Uterus (tissue), 2 donors: ENCODE measurements at regions not wholly inside any gene's neighbourhood (a gene's known extent, or its start where the extent isn't known, plus 50 kb on each side); places are given as distances from the start of the nearest gene placed in this dataset.

Experiments used
- CTCF ChIP-seq, 4 experiments: fragments of 200-600 bp in 2 of 4; fragments of 450-650 bp in 2 of 4; sonication (generic) in 2 of 4; IDR thresholded peaks; one replicate each; pipeline ENCODE4 v1.5.1; 2016 to 2019; ENCODE audit warnings: antibody characterized with exemption in 4 of 4, mild to moderate bottlenecking in 2 of 4, moderate library complexity in 1 of 4
- POLR2A ChIP-seq, 2 donors: fragments of 450-650 bp; IDR thresholded peaks; one replicate each; pipeline ENCODE4 v1.6.1; 2016; ENCODE audit warnings: antibody characterized with exemption in 2 of 2, mild to moderate bottlenecking in 1 of 2, moderate library complexity in 1 of 2

GRCh38 chr3:139118835-139119234 lies 74.1 kb upstream of the PRR23C start:
- TF ChIP-seq CTCF (IDR thresholded peaks at IDR 0.05): no peak
- no peak for TF ChIP-seq POLR2A (IDR thresholded peaks at IDR 0.05)
